Keratinocyte (primary cell): ENCODE measurements at regions not wholly inside any gene's neighbourhood (a gene's known extent, or its start where the extent isn't known, plus 50 kb on each side); places are given as distances from the start of the nearest gene placed in this dataset.

Experiments
- DNase-seq: peaks from one replicate; pipeline ENCODE4 v3.0.0-alpha.2; 2011; ENCODE audit warnings: low read depth, missing footprints, low spot score
- FAIRE-seq: peaks from 2 replicates; lab custom pipeline; 2011; peaks lifted over from hg19 to GRCh38; lab: Jason Lieb, UNC
- H2AFZ ChIP-seq: 2 replicates; pipeline ENCODE4 v1.6.0; 2012; ENCODE audit warnings: low read length, control low read depth, inconsistent platforms; ENCODE audit not compliant: control insufficient read depth
- H3K27ac ChIP-seq: 2 replicates; pipeline ENCODE4 v1.5.1; 2011; ENCODE audit warnings: low read length; ENCODE audit not compliant: control insufficient read depth, insufficient read depth
- H3K27me3 ChIP-seq: 3 replicates; pipeline ENCODE4 v1.6.0; 2011; ENCODE audit warnings: low read length; ENCODE audit not compliant: control insufficient read depth, insufficient read depth; ENCODE audit errors: extremely low read depth
- H3K36me3 ChIP-seq, 2 experiments: 2 replicates in 1 of 2; 3 replicates in 1 of 2; pipeline ENCODE4 v1.5.1; 2011; ENCODE audit warnings: low read length in 2 of 2, mild to moderate bottlenecking in 1 of 2; ENCODE audit not compliant: control insufficient read depth in 2 of 2, insufficient read depth in 2 of 2; ENCODE audit errors: extremely low read depth in 1 of 2
- H3K4me1 ChIP-seq: 3 replicates; pipeline ENCODE4 v1.5.1; 2011; ENCODE audit warnings: low read length; ENCODE audit not compliant: control insufficient read depth, insufficient read depth; ENCODE audit errors: extremely low read depth
- H3K4me2 ChIP-seq: 3 replicates; pipeline ENCODE4 v1.6.0; 2011; ENCODE audit warnings: low read depth, low read length; ENCODE audit not compliant: control insufficient read depth, insufficient read depth; ENCODE audit errors: extremely low read depth
- H3K4me3 ChIP-seq, 3 experiments: fragments of 200-600 bp in 1 of 3; sonication (generic) in 1 of 3; 2 replicates in 2 of 3; 3 replicates in 1 of 3; pipeline ENCODE4 v1.5.1; 2011 to 2016; ENCODE audit warnings: low read length in 3 of 3, mild to moderate bottlenecking in 3 of 3, control low read depth in 2 of 3, inconsistent platforms in 1 of 3, low read depth in 1 of 3, mixed read lengths in 1 of 3, mixed run types in 1 of 3, moderate library complexity in 1 of 3; ENCODE audit not compliant: control insufficient read depth in 2 of 3, insufficient read depth in 2 of 3; ENCODE audit errors: extremely low read depth in 1 of 3
- H3K79me2 ChIP-seq: 2 replicates; pipeline ENCODE4 v1.6.0; 2012; ENCODE audit warnings: low read length; ENCODE audit not compliant: control insufficient read depth, insufficient read depth
- H3K9ac ChIP-seq: 3 replicates; pipeline ENCODE4 v1.6.0; 2011; ENCODE audit warnings: low read length; ENCODE audit not compliant: control insufficient read depth, insufficient read depth; ENCODE audit errors: extremely low read depth
- H3K9me1 ChIP-seq: 3 replicates; pipeline ENCODE4 v1.6.0; 2011; ENCODE audit warnings: low read length; ENCODE audit not compliant: control insufficient read depth, insufficient read depth; ENCODE audit errors: extremely low read depth
- H3K9me3 ChIP-seq: 2 replicates; pipeline ENCODE4 v1.5.1; 2012; ENCODE audit warnings: low read depth, low read length; ENCODE audit not compliant: control insufficient read depth
- H4K20me1 ChIP-seq: 3 replicates; pipeline ENCODE4 v1.6.0; 2011; ENCODE audit warnings: low read length; ENCODE audit not compliant: control insufficient read depth, insufficient read depth; ENCODE audit errors: extremely low read depth
- EZH2 ChIP-seq: IDR thresholded peaks from one replicate; pipeline ENCODE4 v1.6.1; 2012; ENCODE audit warnings: inconsistent platforms, mild to moderate bottlenecking, low read length, moderate library complexity
- dilution Hi-C: fragments of 300-500 bp; cut with MboI; formaldehyde crosslinking; loops from one replicate; pipeline ENCODE4 v1.7.0; 2020; ENCODE audit warnings: low sequenced_read_pairs; ENCODE audit not compliant: extremely low pct_ligation_motif_present
- TF ChIP-seq, protein P1 (sequence below), 3 experiments: IDR thresholded peaks in 1 of 3; conservative IDR thresholded peaks in 1 of 3; optimal IDR thresholded peaks in 1 of 3; 2 replicates in 2 of 3; 3 replicates in 1 of 3; pipeline versions ENCODE3 to v1.5.1; 2011; ENCODE audit warnings: low read length in 3 of 3, mild to moderate bottlenecking in 3 of 3, moderate library complexity in 2 of 3, control low read depth in 1 of 3, inconsistent platforms in 1 of 3; ENCODE audit not compliant: insufficient read depth in 2 of 3; ENCODE audit errors: extremely low read depth in 1 of 3

DNA sequence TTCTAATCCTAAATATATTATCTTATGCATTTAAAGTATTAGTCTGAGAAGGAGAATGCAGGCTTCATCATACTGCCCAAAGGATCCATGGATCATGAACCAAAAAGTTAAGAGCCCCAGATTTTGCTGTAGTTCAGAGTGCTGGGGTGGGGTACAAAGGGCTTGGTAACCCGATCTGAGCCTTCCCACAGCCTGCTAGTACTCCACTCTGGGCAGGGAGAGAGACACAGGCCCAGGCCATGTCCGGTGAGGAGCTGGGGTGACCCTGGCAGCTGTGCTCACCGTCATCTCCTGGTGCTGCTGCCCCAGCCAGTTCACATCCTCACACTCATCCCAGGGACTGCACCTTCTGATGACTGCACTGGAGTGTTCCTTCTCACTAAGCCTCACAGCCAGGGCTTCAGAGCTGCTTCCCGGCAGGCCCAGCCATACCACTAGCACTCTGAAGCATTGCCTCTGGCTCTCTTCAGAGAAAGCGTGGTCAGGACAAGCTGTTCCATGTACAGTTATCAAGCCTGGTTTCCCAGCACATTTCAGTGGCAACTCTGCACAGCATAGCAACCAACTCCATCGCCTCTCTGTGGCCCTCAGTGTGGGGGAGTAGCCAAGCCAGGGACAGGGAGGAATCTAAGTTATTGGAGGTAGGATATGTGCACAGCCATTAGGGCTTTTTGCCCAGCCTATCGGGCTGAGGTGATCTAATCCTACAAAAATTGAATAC lies 189.0 kb upstream of the CTAGE1 start:
- DNase-seq (no peak), FAIRE-seq (no peak)
- no peak overlapping the region for H3K4me3 ChIP-seq
- peaks cover 5% of the 10 kb centered on the region for H3K4me1 ChIP-seq
- peaks cover 6% of the 10 kb centered on the region for H3K27me3 ChIP-seq
- no peak overlapping the region for H3K27ac ChIP-seq
- no peaks in the 10 kb centered on the region for H3K36me3 ChIP-seq
- TF ChIP-seq, protein P1, sequence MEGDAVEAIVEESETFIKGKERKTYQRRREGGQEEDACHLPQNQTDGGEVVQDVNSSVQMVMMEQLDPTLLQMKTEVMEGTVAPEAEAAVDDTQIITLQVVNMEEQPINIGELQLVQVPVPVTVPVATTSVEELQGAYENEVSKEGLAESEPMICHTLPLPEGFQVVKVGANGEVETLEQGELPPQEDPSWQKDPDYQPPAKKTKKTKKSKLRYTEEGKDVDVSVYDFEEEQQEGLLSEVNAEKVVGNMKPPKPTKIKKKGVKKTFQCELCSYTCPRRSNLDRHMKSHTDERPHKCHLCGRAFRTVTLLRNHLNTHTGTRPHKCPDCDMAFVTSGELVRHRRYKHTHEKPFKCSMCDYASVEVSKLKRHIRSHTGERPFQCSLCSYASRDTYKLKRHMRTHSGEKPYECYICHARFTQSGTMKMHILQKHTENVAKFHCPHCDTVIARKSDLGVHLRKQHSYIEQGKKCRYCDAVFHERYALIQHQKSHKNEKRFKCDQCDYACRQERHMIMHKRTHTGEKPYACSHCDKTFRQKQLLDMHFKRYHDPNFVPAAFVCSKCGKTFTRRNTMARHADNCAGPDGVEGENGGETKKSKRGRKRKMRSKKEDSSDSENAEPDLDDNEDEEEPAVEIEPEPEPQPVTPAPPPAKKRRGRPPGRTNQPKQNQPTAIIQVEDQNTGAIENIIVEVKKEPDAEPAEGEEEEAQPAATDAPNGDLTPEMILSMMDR (optimal IDR thresholded peaks at IDR 0.05 in 1 of 3, IDR thresholded peaks at IDR 0.05 in 1 of 3, conservative IDR thresholded peaks at IDR 0.05 in 1 of 3; ENCODE audit: extremely low read depth in 1 of 3, insufficient read depth in 2 of 3, low read length in 3 of 3), result no peak
- TF ChIP-seq EZH2, result no peak
- H2AFZ ChIP-seq, result no peak overlapping the region
- H3K9me1 ChIP-seq, result no peaks in the 10 kb centered on the region
- dilution Hi-C loops, result no loop called here
- H3K4me2 ChIP-seq, result no peak overlapping the region
- no peaks in the 10 kb centered on the region for H3K9me3 ChIP-seq
- H3K79me2 ChIP-seq, result no peaks in the 10 kb centered on the region
- no peaks in the 10 kb centered on the region for H4K20me1 ChIP-seq
- no peak overlapping the region for H3K9ac ChIP-seq

DNA sequence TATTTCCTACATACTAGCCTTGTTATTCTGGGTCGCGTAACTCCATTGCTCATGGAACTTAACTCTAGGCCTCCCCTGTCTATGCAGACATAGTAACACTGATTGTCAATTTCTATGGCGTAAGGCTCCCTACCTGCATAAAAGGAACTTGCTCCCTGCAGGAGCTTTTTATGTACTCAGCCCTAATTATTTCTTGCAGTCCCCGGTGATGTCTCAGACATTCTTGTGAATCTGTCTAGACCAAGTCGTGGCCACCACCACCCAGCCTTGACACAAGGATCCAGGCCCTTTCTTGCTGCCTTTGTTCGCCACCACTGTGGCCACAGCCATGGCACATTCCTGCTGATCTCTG lies 189.5 kb upstream of the CTAGE1 start:
- no peak overlapping the region for H3K27ac ChIP-seq

More for the DNA sequence above, 189.5 kb upstream of the CTAGE1 start:
- Histone ChIP-seq H3K9me1 (no peaks in the 10 kb centered on the region), H3K79me2 (no peaks in the 10 kb centered on the region), H3K9me3 (no peaks in the 10 kb centered on the region), H3K36me3 (no peaks in the 10 kb centered on the region), H4K20me1 (no peaks in the 10 kb centered on the region), H3K4me1 (peaks cover 5% of the 10 kb centered on the region), H3K27me3 (peaks cover 6% of the 10 kb centered on the region), H3K4me3 (no peak overlapping the region), H2AFZ (no peak overlapping the region), H3K9ac (no peak overlapping the region), H3K4me2 (no peak overlapping the region)
- dilution Hi-C loops, result no loop called here
- TF ChIP-seq, protein P1 (optimal IDR thresholded peaks at IDR 0.05 in 1 of 3, IDR thresholded peaks at IDR 0.05 in 1 of 3, conservative IDR thresholded peaks at IDR 0.05 in 1 of 3; ENCODE audit: extremely low read depth in 1 of 3, insufficient read depth in 2 of 3, low read length in 3 of 3), result no peak
- no peak for TF ChIP-seq EZH2
- DNase-seq, result no peak
- no peak for FAIRE-seq
